CD4-positive, alpha-beta T cell treated with Interleukin-17A for 4 hours (primary cell): ENCODE measurements at regions not wholly inside any gene's neighbourhood (a gene's known extent, or its start where the extent isn't known, plus 50 kb on each side); places are given as distances from the start of the nearest gene placed in this dataset.
"Not testable (repeated sequence)": the region's sequence is repeated elsewhere in the genome, so short reads cannot be mapped to it uniquely, and the experiment has no call there.

Source experiments
- DNase-seq: peaks from one replicate; pipeline ENCODE4 v3.0.0-alpha.2; 2020; ENCODE audit warnings: mixed read lengths

GRCh38 chr4:131427000-131427399 is 1722.1 kb upstream of the PCDH10 start:
- no peak for DNase-seq

- DNase-seq = no peak
Measured at GRCh38 chr4:131430302-131430701, 1718.8 kb upstream of the PCDH10 start.

GRCh38 chr4:131441004-131441688 is 1707.9 kb upstream of the PCDH10 start:
- no peak for DNase-seq

- no peak for DNase-seq
Measured at GRCh38 chr4:131447883-131448282, 1701.2 kb upstream of the PCDH10 start.

- DNase-seq = no peak
Measured at GRCh38 chr4:131450572-131451209, 1698.4 kb upstream of the PCDH10 start.

GRCh38 chr4:131459430-131460101 is 1689.5 kb upstream of the PCDH10 start:
- DNase-seq = no peak

- no peak for DNase-seq
Measured at GRCh38 chr4:131470360-131470759, 1678.7 kb upstream of the PCDH10 start.

GRCh38 chr4:131488772-131489171 is 1660.3 kb upstream of the PCDH10 start:
- no peak for DNase-seq

- not testable (repeated sequence) for DNase-seq
Measured at GRCh38 chr4:131496211-131496610, 1652.9 kb upstream of the PCDH10 start.

- no peak for DNase-seq
Measured at GRCh38 chr4:131499141-131499873, 1649.8 kb upstream of the PCDH10 start.

- DNase-seq = no peak
Measured at GRCh38 chr4:131509521-131509920, 1639.6 kb upstream of the PCDH10 start.

- DNase-seq = no peak
Measured at GRCh38 chr4:131526686-131527085, 1622.4 kb upstream of the PCDH10 start.

- no peak for DNase-seq
Measured at GRCh38 chr4:131531087-131531486, 1618.0 kb upstream of the PCDH10 start.

GRCh38 chr4:131534944-131535645 is 1614.0 kb upstream of the PCDH10 start:
- DNase-seq = no peak

GRCh38 chr4:131540256-131540655 is 1608.8 kb upstream of the PCDH10 start:
- DNase-seq = no peak

- no peak for DNase-seq
Measured at GRCh38 chr4:131547506-131547981, 1601.5 kb upstream of the PCDH10 start.

GRCh38 chr4:131551306-131551705 is 1597.8 kb upstream of the PCDH10 start:
- no peak for DNase-seq

- no peak for DNase-seq
Measured at GRCh38 chr4:131566026-131566425, 1583.1 kb upstream of the PCDH10 start.

- no peak for DNase-seq
Measured at GRCh38 chr4:131584587-131584986, 1564.5 kb upstream of the PCDH10 start.

- DNase-seq = no peak
Measured at GRCh38 chr4:131595140-131595539, 1554.0 kb upstream of the PCDH10 start.

- no peak for DNase-seq
Measured at GRCh38 chr4:131603705-131604104, 1545.4 kb upstream of the PCDH10 start.

GRCh38 chr4:131609039-131609438 is 1540.1 kb upstream of the PCDH10 start:
- no peak for DNase-seq

GRCh38 chr4:131610517-131610916 is 1538.6 kb upstream of the PCDH10 start:
- not testable (repeated sequence) for DNase-seq
